HG03520 (cell line): ENCODE measurements at regions not wholly inside any gene's neighbourhood (a gene's known extent, or its start where the extent isn't known, plus 50 kb on each side); places are given as distances from the start of the nearest gene placed in this dataset.

ENCODE experiments used
- ATAC-seq: cut with Tn5 transposase; IDR thresholded peaks from one replicate; pipeline ENCODE4 v1.9.1; 2021; ENCODE audit warnings: mild to moderate bottlenecking, moderate library complexity; ENCODE audit not compliant: unreplicated experiment

DNA sequence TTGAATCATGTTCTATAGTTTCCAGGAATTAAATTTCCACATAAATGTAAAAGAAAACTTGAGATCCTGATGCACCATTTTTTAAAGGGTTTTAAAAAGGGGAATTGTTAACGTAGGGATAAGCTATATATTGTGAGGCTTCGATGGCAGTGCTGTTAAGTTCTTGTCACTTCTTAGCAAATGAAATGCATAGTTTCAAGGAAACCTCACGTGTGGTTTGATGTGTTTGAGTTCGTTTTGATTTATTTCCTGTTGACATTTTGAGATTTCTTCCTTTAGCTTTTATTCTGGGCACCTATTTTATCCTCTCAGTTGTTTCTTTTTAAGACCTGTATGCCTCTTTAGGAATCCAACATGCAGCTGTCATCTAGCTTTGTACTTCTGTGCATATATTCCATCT is 301.0 kb downstream of the DOCK8 start:
- ATAC-seq: no peak

DNA sequence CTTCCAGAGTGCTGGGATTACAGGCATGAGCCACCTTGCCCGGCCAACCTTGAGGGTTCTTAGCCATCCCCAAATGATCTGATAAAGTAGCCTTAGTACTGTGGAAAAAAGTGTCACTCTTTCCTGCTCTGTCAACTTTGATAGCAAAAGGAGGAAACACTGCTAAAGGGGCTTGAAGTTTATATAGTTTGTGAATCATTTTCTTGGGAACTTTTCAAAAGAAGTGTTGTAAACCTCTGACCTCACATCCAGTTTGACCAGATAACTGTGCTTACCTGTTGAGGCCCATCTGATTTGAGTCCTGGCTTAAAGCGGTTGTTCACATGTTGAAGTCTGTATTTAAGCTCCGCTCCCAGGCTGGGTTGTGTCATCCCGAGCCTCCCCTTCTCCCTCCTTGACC is 303.3 kb downstream of the DOCK8 start:
- ATAC-seq: no peak

DNA sequence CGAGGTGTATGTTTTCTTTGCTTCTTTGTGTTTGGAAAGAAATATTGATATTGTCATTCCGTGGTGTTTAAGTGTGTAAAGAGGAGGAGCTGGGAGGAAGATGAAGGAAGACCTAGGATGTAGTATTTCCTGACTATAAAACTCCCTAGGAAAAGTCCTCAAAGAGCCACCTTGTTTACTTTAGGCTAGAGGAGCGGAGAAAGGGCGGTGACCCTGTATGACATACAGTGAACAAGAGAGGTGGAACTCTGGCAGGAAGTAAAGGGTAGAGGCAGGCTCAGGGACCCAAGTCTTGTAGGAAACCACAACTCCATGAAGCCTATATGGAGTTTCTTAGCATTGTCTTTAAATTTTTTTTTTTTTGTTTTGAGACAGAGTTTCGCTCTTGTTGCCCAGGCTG is 303.9 kb downstream of the DOCK8 start:
- ATAC-seq: no peak

DNA sequence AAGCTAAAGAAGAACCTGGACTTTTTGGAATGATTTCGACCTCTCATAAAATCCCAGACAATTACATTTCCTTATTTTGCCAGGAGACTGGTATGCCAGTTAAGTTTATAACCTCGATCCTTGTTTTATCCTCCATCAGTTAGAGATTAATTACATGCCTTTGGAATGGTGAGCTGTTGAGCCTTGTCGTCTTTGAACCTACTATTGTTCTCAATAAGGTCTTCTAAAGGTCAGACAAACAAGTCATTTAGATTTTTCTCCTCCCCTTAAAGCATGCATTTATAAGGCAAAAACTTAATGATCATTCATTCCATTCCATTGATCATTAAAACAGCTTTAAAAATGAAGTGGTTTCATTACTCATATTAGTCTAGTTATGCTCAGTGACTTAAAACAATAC is 304.9 kb downstream of the DOCK8 start:
- no peak for ATAC-seq

DNA sequence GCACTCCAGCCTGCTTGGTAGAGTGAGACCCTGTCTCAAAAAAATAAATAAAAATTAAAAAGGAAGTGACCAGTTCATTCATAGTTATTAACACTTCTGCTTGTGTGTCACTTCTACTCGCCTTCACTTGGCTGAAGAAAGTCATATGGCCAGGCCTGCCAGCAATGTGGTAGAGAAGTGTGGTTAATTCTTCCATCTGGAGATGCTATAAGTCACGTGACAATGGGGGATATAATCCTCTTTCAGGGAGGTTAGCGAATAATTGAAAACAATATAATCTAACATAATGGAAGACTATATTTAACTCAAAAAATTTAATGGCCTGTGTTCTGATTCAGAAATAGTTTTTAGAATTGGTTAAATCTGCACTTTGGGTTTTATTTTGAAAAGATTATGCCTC is 305.6 kb downstream of the DOCK8 start:
- ATAC-seq: no peak

DNA sequence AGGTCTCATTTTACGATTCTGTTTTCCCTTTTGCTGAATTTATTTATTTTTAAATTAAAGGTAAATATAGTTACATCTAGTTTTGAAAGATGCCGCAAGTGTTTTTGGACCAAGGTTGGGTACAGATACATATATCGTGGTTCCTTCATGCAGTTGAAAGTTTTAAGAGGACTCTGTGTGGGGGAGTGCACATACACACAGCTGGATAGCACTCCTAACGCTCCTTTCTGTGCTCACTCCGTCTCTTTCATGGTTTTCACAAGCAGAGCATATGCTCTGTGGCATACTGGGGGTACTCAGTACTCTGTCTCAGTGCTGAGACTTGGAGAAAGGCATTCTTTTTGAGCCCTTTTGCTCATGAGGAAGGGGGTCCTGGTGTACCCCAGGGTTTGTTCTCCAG is 307.5 kb downstream of the DOCK8 start:
- no peak for ATAC-seq

DNA sequence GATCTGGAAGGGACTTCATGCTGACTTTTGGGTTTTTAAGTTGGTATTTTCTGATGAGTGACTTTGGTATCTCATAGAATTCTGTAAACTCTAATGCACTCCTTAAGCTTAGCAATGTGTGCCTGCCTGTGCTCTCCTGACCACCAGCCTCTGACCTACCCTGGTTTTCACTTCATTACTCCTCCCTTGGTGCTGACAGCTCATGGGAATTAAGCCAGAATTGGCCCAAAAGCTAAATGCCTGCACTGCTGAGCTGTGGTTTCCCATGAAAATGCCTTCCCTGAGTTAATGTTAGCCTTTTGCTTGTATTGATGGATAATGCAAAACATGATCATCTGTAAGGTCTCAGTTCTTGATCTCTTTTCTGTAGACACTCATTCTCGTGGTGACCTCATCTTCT is 308.0 kb downstream of the DOCK8 start:
- ATAC-seq: no peak

DNA sequence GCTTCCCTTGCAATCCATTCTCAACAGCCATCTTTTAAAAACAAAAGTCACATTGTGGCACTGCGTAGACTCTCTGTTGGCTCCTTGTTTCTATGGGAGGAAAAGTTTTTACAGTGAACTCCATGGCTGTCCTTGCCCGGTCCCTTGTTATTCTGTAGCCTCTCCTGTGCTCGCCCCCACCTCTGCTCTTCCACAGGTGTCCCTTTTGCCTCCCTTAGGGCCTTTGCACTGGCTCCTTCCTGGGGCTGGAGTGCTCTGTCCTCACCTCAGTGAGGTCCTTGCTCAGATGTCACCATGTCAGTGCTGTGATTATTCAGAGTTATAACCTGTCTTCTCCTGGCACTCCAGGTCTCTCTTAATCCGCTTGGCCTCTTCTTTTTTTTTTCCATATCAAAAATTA is 308.8 kb downstream of the DOCK8 start:
- no peak for ATAC-seq

DNA sequence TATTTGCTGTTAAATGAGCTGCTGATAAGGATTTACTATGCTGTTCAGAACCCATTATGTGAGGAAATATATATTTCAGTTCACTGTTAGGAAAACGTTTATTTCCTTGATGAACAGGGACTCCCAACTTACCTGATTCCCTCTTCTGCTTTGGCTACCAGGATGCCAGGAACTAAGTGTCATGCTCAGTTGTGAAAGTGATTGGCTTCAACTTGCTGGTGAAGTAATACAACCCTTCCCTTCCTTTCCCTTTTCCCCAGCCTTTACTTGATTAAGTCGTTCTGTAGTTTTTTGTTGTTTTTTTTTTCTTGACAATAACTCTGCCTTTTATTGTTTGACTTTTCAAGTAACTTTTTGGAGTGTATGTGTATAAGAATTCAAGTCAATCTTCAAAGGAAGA is 309.3 kb downstream of the DOCK8 start:
- no peak for ATAC-seq

DNA sequence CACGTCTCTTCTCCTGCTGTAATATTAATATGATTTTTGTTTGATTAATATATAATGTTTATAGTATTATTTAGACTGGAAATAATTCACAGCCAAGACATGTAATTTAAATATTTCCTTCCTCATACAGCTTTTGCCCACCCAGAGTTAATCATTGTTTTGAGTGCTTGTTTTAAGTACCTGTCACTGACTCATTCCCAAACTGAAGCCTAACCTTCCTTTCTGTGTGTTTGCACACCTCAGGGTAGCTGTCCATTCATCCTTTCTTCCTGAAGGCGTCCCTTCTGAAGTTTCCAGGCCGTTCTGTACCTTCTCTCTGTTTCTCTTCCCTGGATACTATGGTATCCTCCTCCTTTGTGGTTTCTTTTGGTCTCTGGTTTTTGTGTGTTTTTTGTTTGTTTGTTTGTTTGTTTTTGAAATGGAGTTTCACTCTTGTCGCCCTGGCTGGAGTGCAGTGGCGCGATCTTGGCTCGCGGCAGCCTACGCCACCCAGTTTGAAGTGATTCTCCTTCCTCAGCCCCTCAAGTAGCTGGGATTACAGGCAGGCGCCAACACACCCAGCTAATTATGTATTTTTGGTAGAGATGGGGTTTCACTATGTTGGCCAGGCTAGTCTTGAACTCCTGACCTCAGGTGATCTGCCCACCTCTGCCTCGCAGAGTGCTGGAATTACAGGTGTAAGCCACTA is 312.4 kb downstream of the DOCK8 start:
- ATAC-seq: no peak

DNA sequence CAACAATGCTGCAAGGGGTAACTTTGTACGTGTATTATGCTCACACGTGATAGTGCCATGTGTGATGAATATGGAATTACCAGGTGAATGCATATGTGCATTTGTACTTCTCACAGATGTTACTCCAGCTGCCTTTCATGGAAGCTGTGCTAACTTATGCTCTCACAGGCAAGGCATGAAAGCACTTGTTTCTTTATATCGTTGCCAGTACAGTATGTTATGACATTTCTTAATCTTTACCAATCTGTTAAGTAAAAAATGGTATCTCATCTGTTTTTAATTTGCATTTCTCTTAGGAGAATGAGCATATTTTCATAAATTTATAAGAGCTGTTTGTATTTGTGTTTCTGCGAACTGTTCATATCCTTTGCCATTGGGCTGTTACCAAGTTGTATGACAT is 311.8 kb upstream of the DMRT1 start:
- no peak for ATAC-seq

DNA sequence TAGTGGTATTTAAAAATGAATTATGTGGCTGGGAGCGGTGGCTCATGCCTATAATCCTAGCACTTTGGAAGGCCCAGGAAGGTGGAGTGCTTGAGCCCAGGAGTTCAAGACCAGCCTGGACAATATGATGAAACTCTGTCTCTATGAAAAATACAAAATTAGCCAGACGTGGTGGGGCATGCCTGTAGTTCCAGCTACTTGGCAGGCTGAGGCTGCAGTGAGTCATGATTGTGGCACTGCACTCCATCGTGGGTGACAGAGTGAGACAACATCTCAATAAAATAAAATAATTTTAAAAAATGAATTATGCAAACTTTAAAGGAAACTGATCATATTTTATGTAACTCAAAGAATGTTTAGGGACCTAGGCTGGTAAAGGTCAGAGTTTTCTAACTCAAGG is 310.8 kb upstream of the DMRT1 start:
- ATAC-seq: no peak

DNA sequence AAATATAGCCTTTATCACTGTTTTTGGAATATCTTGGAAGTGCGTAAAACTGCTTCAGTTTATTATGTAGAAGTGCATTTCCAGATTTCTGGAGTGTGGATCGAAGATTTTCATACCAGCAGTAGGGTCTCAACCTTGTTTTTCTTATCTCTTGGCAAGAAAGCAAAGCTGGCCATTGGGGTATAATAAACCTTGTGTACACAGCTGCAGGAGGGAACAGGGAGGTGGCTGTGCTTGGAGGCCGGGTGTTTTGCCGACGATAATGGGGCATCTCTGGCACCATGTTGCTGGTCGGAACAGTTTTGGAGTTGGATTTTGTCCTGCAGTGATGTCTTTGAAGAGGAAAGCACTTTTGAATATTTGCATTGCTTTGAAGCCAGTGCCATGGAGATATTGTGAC is 308.8 kb upstream of the DMRT1 start:
- ATAC-seq: no peak

DNA sequence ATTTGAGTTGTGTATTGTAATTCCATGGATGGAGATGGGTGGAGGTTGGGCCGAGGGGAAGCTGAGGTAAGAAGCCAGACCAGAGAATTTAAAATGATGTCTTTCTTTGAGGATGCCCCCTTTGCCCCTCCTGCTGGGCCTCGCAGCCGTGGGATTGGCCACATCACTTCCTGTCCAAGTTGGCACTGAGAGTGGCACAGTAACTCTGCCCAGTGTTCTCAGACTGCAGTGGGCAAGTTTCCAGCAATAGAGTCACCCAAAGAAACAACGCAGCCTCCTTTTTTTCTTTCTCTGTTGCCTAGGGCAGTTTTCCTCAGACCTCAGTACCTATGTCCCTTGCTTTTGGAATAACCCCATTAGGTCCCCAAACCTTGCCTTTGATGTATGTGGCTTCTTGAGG is 306.6 kb upstream of the DMRT1 start:
- no peak for ATAC-seq

DNA sequence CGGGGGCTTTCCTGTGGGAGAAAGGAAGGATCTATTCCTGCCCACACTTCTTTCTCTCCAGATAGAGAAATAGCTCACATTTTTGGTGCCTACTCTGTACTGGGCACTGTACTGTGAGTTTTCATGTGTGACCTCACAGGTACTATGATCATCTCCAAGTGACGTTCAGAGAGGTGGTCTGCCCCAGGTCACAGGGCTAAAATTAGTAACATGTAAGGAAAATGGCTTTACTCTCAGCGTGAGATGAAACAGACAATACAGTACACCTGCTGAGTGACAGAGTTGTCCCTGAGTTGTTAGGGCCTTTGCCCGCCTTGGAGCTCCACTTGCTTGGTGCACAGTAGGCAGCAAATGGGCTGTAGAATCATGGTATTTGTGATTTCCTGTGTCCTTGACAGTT is 306.1 kb upstream of the DMRT1 start:
- ATAC-seq: no peak

DNA sequence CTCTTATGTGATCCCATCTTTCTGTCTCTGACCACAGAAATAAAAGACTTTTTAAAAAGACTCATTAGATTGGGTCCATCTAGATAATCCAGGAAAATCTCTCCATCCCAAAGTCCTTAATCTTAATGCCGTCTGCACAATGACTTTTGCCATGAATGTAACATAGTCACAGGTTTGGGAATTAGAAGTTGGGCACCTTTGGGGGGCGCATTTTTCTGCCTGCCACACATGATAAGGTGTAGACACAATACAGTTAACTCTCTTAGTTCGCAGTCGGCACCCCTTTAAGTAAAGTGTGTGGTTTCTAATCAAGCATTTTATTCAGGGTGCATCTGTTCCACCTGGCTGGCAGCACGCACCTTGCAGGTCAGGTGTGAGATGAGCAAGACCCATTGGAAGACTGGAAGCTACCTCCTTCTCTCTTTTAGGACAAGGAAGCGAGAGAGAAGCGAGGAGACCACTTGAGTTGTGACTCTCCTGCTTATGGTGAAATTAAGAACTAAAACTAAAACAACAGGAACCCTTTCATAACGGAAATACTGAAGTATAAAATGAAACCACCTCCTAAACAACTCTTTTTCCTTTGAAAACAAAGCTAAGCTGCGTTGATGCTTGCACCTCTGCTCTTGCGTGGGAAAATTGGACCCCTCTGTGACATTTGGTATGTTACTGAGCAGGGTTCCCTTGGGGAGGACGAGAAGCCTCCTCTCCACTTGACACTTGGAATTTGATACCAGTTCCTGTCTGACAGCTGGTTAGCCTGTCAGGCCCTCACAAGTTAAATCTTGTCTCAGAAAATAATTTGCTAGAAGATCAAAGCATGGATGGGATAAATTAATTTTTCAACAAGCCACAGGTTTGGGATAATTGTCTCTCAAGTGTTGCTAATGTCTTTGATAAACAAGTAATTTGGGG is 304.6 kb upstream of the DMRT1 start:
- no peak for ATAC-seq

DNA sequence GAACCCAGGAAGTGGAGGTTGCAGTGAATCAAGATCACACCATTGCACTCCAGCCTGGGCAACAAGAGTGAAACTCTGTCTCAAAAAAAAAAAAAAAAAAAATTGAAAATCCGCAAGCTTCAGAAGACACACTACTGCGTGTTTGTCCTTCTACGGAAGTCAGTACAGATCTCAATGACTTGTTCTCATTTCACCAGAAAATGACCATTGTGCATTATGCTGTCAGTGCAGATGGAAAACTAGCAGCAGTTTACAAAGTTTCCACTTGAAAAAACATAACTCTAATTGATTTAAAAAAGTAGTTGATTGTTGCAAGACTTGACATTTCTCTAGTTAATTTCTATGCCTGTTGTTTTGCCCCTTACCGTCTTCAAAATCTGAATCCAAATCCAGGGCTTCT is 298.0 kb upstream of the DMRT1 start:
- ATAC-seq: no peak

DNA sequence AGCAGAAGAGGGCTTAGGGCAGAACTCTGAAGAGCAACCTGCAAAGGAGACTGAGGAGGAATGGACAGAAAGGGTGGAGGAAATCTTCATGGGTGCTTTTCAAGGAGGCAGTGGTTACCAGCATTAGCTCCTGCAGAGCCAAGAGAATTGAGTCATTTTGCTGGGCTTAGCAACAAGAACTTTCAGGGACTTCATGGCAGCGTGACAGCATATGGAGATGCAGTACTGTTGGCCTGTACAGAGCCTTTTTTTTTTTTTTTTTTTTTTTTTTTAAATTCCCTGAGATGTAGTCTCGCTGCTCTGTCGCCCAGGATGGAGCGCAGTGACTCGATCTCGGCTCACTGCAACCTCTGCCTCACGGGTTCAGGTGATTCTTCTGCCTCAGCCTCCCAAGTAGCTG is 296.0 kb upstream of the DMRT1 start:
- no peak for ATAC-seq

DNA sequence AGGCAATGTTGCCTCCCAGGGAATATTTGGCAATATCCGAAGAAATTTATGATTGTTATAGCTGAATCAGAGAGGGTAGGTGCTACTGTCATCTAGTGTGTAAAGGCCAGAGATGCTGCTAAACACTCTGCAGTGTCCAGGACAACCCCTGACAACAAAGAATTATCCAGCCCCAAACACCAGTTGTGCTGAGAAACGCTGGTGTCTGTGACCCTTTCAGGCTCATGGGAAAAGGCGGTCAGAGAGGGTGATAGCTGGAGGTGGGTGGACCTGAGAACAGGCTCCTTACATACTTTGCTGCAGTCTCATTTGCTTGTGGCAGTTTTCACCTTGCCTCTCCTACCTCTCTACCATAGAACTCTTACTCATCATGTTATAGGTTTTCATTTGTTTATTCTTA is 295.3 kb upstream of the DMRT1 start:
- ATAC-seq: no peak

DNA sequence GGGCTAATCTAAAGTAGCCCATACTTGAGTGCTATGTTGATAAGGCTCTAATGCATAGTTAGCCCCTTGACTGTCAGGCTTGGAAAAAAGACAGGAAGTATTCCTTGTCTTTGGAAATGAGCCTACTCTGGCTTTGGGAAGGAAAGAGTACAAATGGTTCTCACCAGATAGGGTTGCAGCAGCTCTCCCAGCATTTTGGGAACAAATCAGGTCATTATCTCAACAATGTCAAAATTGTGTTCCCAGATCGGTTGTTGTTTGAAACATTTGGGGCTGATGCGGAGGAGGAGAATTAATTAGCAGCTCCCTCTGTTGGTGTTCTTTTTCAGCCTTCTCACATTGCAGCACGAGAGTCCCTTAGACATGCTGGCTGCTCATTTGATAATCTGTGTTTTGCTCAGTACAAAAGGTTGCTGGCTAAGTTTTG is 294.7 kb upstream of the DMRT1 start:
- no peak for ATAC-seq

DNA sequence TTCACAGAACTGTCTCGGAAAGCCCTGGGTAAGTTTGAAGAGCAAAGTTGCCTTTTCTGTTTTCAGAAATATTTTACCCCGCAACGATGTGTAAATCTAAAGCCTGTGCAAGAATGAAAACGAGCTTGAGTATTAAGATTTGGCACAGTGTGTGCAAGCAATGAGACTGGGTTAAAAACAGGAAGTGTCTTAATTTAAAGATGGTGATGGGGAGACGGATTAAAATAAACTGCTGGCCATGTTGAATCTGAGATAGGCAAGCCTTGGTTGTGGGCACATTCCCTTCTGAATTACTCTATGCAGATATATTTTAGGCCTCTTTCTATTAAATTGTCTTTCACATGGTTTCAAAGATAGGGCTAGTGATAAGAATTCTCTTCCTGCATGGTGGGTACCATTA is 294.2 kb upstream of the DMRT1 start:
- no peak for ATAC-seq

DNA sequence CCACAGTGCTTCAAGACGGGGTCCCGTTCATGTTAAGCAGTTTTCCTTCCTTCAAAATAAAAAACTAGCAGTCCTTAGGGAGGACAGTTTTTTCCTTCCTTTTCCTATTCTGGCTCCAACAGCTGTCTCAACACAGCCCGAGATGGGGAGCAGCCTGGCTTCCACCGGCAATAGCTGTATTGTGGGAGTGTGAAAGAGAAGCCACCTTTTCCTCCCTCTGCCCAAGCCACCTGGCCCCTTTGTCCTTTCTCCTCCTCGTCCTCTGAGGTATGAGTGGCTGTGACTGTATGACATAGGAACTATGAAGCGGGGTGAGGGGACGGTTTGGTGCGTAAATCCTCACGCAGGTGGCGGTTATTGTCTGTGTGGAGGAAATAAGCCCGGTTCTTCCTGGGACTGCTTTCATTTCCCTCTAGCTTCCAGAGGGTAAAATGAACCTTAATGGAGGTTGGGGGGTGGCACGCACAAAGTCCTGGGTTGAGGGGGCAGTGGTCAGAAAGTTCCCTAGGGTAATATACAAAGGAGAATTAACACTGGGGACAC is 292.0 kb upstream of the DMRT1 start:
- no peak for ATAC-seq
